T-helper 1 cell treated with Interleukin-12 subunit alpha and Interleukin-12 subunit beta and Interleukin-4 antibody, amounts not matched to agents 30 μg/mL and 1 μg/mL, for 36 hours (primary cell): ENCODE measurements at regions not wholly inside any gene's neighbourhood (a gene's known extent, or its start where the extent isn't known, plus 50 kb on each side); places are given as distances from the start of the nearest gene placed in this dataset.

Source experiments
- H3K27ac Mint-ChIP-seq: one replicate; pipeline ENCODE4 v1.8.0; 2021; ENCODE audit warnings: mild to moderate bottlenecking, mixed read lengths
- H3K27me3 Mint-ChIP-seq: one replicate; pipeline ENCODE4 v1.8.0; 2021; ENCODE audit warnings: low read depth, mixed read lengths
- H3K36me3 Mint-ChIP-seq: one replicate; pipeline ENCODE4 v1.8.0; 2021; ENCODE audit warnings: low read depth, mixed read lengths
- H3K4me1 Mint-ChIP-seq: one replicate; pipeline ENCODE4 v1.8.0; 2021; ENCODE audit warnings: low read depth, mixed read lengths
- H3K4me3 Mint-ChIP-seq: one replicate; pipeline ENCODE4 v1.8.0; 2021; ENCODE audit warnings: mild to moderate bottlenecking, moderate library complexity, mixed read lengths
- H3K9me3 Mint-ChIP-seq: one replicate; pipeline ENCODE4 v1.8.0; 2021; ENCODE audit warnings: mixed read lengths

DNA sequence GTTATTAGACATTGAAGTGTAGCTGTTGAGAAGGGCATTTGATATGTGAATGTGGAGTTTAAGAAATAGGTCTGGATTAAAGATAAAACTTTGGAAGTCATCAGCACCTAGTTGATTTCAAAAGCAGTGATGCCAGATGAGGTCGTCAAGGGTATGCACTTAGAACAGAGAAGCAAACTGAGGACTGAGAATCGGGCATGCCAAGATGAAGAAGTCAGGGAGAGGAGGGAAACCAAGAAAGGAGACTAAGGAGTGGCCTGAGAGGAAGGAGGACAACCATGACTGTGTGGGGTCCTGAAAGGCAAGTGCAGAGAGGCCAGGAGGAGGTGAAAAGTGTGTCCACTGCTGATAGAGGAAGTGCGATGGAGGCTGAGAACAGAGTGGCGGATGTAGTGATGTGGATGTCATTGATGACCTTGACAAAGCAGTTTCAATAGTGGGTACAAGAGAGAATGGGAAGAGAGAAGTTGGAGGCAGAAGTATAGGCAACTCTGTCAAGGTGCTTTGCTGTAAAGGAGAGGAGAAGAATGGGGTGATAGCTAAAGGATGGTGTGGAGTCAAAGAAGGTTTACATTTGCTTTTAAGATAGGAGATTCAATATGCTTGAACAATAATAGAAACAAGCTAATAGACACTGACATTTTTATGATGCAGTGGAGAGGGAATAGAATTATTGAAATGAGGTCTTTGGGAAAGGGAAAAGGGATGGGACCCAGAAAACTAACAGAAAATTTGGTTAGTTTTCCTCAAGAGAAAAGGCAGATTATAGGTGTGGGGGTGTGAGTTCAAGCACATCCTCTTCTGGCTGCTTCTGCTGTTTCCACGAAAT lies 139.7 kb upstream of the TMEM170B start:
- Mint-ChIP-seq H3K4me1 (peaks cover 7% of the 10 kb centered on the region), H3K4me3 (no peak overlapping the region), H3K27me3 (no peaks in the 10 kb centered on the region), H3K27ac (no peak overlapping the region), H3K36me3 (peaks cover 6% of the 10 kb centered on the region), H3K9me3 (peaks cover 14% of the 10 kb centered on the region)

DNA sequence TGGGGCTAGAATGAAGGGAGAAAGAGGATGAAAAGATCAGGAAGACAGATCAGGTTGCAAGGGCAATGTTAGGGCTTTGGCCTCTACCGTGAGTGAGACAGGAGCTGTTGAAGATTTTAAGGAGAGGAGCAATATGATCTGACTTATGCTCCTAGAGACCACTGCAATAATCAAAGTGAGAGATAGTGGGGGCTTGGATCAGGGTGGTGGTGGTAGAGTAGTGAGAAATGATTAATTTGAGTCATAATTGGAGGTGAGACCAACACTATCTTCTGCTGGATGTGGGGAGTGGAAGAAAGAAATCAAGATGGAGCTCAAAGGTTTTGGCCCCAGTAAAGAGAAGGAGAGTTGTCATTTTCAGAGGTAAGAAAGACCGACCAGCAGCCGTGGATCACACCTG lies 140.7 kb upstream of the TMEM170B start:
- Mint-ChIP-seq H3K27me3 (no peaks in the 10 kb centered on the region), H3K27ac (no peak overlapping the region), H3K9me3 (peaks cover 19% of the 10 kb centered on the region), H3K36me3 (peaks cover 6% of the 10 kb centered on the region), H3K4me3 (no peak overlapping the region), H3K4me1 (peaks cover 7% of the 10 kb centered on the region)

DNA sequence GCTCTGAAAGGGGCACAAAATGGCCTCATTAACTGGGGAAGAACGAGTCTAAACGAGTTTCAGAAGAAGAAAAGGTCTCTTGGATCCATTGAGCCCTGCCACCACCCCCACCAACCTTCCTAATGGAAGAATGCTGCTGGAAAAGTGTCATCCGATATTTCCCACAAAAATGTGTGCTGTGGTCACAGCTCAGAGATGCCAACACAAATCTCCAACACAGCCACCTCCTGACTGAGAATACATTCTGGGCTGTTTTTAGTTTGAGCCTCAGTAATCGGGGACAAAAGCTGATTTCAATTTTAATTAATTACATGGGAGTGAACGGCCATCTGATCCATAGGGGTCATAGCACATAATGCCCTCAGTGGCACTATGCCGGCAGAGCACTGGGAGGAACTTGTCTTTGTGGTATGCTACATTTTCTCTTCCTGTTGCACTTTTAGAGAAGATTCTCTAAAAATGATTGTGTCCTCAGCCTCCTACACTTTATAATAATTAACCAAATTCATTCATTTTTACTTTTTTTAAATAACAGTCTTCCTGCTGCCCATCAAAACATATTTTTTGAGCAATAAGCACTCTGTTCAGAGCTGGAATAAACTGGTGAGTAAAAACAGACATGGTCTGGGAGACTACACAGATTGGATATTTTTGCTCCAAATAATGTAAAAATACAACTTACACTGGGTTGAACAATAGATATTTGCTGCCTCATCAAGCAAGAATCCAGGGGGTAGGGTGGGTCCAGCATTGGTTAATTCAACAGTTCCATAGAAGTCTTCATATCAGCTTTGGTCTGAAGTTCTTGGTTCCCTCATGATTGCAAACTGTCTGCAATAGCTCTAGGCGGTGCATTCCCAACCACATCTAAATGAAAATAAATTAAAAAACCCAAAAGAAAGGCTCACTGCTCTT lies 143.6 kb upstream of the TMEM170B start:
- no peak overlapping the region for H3K4me3 Mint-ChIP-seq
- peaks cover 11% of the 10 kb centered on the region for H3K4me1 Mint-ChIP-seq
- H3K27me3 Mint-ChIP-seq, result no peaks in the 10 kb centered on the region
- H3K36me3 Mint-ChIP-seq, result peaks cover 13% of the 10 kb centered on the region
- peaks cover 31% of the 10 kb centered on the region for H3K9me3 Mint-ChIP-seq
- H3K27ac Mint-ChIP-seq, result no peak overlapping the region

DNA sequence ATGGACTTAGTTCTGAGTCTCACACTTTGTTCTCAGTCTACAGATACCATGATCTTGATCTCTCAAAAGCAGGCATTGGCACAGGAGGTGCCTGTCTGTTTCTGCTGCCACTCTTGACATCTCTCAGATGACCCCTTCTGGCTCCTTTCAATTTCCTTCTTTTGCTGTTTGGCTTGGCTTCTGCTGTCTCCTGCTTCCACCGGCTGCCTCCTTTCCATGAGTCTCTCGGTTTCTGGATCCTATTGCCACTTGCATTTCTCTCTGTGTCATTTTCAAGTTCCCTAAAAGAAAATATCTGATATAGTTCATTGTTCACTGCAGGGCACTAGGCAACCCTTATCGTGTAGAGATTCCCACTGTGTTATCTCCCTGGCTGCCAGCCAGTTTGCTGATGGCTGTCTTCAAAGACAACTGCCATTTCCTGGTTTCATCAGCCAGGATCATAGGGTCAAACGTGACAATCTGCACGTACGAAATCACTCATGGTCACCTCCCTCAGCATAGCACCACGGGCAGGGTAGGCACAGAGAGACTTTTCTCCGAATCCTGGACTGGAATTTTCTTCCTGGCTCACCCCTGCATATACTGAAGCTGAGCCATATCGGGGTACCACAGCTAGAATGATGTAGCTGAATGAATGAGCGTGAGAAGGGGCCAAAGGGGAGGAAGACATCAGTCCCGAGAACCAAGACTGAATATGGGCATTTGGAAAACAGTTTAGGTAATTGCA lies 144.6 kb upstream of the TMEM170B start:
- H3K4me3 Mint-ChIP-seq, result no peak overlapping the region
- peak overlapping the region; percentile 39 for H3K27ac Mint-ChIP-seq
- H3K9me3 Mint-ChIP-seq, result peaks cover 31% of the 10 kb centered on the region
- H3K36me3 Mint-ChIP-seq, result peaks cover 13% of the 10 kb centered on the region
- H3K4me1 Mint-ChIP-seq, result peaks cover 11% of the 10 kb centered on the region
- H3K27me3 Mint-ChIP-seq, result no peaks in the 10 kb centered on the region

DNA sequence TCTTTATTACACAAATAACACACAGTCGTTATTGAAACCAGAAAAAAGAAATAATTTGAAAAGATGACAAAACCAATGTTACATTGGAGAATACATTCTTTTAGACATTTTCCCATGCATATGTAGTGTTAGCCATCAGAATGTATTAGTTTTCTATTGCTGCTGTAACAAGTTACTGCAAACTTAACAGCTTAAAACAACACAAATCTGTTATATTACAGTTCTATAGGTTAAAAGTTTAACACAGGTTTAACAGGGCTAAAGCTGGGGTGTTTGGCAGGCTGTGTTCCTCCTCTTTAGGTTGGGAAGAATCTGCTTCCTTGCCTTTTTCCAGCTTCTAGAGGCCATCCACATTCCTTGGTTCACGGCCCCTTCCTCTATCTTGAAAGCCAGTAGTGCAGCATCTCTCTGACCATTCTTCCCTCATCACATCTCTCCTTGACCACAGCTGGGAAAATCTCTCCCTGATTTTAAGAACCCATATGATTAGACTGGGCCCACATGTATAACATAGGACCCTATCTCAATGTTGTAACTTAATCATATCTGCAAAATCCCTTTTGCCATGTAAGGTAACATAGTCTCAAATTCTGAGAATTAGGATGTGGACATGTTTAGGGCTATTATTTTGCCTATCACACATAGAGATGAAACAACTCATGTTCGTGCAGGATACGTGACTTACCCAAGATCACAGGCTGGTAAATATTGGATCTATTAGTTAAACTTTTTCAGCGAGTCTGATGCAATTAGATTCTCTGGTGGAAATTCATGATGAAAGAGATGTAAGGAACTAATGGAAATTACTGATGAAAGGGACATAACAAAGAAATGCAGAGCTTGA lies 145.4 kb upstream of the TMEM170B start:
- peaks cover 31% of the 10 kb centered on the region for H3K9me3 Mint-ChIP-seq
- peaks cover 11% of the 10 kb centered on the region for H3K4me1 Mint-ChIP-seq
- peaks cover 13% of the 10 kb centered on the region for H3K36me3 Mint-ChIP-seq
- no peak overlapping the region for H3K4me3 Mint-ChIP-seq
- H3K27me3 Mint-ChIP-seq, result no peaks in the 10 kb centered on the region
- no peak overlapping the region for H3K27ac Mint-ChIP-seq

DNA sequence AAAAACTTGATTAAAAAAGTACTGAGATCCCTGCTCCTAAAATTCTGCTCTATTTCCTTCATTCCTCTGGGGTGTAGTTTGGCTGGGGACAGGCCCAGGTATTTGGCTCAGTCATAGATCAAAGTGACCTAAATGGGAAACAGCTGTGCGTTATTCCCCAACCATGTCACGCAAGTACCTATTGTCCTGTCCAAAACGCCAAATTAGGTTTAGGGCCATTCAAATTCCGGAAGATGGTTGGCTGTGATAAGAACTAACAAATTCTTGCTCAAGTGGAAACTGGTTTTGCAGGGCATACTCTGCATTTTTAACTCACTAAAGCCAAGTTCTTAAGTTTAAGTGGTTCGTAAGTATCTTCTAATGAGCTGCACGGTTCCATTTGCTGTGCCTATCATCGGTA lies 147.6 kb upstream of the TMEM170B start:
- peaks cover 4% of the 10 kb centered on the region for H3K27me3 Mint-ChIP-seq
- H3K4me3 Mint-ChIP-seq, result no peak overlapping the region
- H3K4me1 Mint-ChIP-seq, result peaks cover 29% of the 10 kb centered on the region
- peaks cover 20% of the 10 kb centered on the region for H3K9me3 Mint-ChIP-seq
- H3K36me3 Mint-ChIP-seq, result peaks cover 7% of the 10 kb centered on the region
- no peak overlapping the region for H3K27ac Mint-ChIP-seq

DNA sequence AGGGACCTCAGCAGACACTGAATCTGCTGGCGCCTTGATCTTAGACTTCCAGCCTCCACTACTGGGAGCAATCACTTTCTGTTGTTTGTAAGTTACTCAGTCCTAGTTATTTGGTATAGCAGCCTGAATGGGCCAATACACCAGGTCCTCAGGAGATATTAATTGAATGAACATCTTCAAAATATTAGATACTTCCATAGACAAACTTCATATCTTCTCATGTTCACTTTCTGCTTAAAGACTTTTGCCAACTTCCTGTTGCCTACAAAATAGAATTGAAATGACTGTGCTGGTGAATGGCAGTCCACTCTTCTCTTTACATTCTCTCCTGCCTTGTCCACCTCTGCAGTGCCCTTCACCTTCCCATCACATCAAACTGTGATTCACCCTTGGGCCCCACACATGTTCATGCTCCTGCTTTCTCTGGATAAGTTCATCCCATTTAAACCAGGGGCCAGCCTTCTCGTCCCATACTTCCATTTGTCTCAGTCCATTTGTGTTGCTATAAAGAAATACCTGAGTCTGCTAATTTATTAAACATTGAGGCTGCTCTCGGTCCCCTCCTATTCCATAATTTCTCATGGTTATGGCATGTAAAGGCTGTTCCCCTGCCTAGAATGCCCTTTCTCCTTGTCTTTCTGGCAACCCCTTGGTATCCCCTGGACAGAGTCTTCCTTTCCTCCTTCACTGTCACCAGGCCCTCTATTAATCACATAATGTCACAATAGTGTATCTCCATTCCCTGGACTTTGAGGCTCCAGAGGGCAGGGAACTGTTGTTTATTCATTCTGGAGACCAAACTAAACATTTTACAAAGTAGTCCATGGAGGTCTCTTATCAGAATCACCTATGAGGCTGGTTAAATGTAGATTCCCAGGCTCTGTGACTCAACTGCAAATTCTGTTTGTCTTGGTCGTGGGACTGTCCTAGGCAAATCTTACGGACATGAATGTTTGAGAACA lies 148.3 kb upstream of the TMEM170B start:
- Mint-ChIP-seq H3K27me3 (peaks cover 4% of the 10 kb centered on the region), H3K36me3 (peaks cover 7% of the 10 kb centered on the region), H3K4me1 (peaks cover 27% of the 10 kb centered on the region), H3K9me3 (peaks cover 20% of the 10 kb centered on the region), H3K27ac (no peak overlapping the region), H3K4me3 (no peak overlapping the region)

DNA sequence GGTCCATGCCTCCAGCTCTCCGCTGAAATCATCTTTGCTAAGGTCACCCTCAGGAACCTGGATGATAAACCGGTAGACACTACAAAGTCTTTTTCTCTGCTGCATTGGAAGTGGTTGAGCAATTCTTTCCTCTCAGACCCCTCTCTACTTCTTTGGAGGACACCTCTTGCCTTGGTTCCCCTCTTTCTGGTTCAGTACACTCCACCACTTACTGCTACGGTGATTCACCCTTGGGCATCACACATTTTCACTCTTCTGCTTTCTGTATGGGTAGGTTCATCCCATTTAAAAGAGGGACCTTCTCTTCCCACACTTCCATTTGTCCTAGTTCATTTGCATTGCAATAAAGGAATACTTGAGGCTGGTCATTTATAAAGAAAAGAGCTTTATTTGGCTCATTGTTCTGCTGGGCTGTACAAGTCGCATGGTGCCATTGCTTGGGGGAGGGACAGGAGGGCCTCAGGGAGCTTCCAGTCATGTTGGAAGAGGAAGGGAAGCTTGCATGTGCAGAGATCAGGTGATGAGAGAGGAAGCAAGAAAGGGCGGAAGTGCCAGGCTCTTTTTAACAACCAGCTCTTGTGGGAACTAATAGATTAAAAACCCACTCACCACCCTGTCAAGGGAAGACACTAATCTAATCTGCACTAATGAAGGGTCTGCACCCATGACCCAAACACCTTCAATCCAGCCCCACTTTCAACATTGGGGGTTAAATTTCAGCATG lies 149.7 kb upstream of the TMEM170B start:
- Mint-ChIP-seq H3K4me3 (no peak overlapping the region), H3K36me3 (peaks cover 7% of the 10 kb centered on the region), H3K4me1 (peaks cover 32% of the 10 kb centered on the region), H3K27me3 (peaks cover 4% of the 10 kb centered on the region), H3K27ac (no peak overlapping the region), H3K9me3 (peaks cover 17% of the 10 kb centered on the region)

DNA sequence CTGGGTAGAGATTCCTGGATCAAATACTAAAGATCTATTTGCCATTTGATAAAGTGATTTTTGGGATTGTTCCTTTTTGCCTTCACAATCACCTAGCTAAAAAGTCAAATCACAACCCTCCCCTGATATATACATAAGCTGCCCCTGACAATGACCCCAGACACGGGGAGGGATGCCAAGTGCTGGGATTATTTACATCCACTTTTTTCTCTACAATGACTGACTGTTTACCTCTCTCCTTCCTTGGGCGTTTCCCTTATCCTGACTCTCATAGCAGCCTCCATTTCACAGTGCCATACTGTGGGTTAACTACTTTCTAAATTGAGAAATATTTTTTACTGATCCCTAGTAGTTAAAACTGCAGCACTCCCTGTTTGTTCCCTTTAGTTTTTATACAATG lies 150.8 kb upstream of the TMEM170B start:
- H3K9me3 Mint-ChIP-seq, result peaks cover 11% of the 10 kb centered on the region
- H3K4me3 Mint-ChIP-seq, result peak overlapping the region; percentile 47
- peak overlapping the region; percentile 81 for H3K27ac Mint-ChIP-seq
- peaks cover 4% of the 10 kb centered on the region for H3K27me3 Mint-ChIP-seq
- peaks cover 7% of the 10 kb centered on the region for H3K36me3 Mint-ChIP-seq
- peaks cover 40% of the 10 kb centered on the region for H3K4me1 Mint-ChIP-seq

DNA sequence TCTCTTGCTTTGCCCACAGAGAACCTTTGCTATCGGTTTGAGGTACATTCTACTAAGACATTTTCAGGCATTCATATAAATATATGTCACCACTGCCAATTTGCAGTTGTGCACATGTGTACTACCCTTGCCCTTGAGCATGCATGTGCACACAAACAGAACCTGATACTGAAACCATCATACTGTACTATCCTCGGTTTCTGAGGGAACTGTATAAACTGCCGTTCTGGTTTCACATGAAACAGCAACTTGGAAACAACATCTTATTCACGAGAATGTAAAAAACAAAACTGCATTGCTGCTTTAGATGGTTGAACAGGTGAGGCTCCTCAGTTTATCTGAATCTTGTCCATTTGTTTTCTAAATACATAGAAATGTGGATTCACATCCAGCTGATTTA lies 151.2 kb upstream of the TMEM170B start:
- peak overlapping the region; percentile 81 for H3K27ac Mint-ChIP-seq
- H3K4me3 Mint-ChIP-seq, result no peak overlapping the region
- peaks cover 44% of the 10 kb centered on the region for H3K4me1 Mint-ChIP-seq
- H3K27me3 Mint-ChIP-seq, result peaks cover 4% of the 10 kb centered on the region
- peaks cover 11% of the 10 kb centered on the region for H3K9me3 Mint-ChIP-seq
- H3K36me3 Mint-ChIP-seq, result peaks cover 7% of the 10 kb centered on the region

DNA sequence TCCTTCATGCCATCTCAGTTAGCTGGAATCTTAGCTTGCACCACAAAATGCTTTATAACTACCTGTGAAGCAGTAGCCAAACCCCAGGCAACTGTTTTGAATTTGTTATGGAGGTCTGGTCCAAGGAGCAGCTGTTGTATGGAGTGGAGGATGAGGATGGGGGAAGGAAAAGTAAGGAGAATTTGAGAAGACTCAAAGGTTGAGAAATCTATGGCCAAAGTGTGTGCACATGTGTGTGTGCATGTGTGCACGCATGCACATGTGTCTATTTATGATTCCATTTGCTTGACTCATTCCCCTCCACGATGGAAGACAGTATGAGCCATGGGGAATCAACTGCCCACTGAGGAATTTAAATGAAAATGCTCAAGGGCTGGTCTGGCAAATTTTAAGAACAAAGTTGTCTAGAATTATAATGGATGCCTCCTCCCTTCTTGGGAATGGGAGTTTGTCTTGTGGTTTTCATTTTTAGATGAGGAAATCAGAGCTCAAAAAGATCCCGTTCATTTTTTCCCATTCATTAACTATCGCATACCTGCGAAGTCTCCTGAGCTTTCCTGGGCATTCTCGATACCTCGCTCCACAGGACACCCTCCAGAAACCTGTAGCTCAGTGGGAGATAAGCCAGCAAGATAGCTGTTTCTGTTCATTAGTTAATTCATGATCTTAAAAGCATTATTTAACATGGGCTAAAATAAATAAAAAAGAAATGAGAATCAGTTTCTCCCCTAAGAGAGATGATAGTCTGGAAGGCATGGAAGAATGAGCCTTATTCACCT lies 152.3 kb upstream of the NEDD9 start:
- Mint-ChIP-seq H3K9me3 (no peaks in the 10 kb centered on the region), H3K36me3 (peaks cover 8% of the 10 kb centered on the region), H3K4me1 (peaks cover 54% of the 10 kb centered on the region), H3K27me3 (peaks cover 4% of the 10 kb centered on the region), H3K27ac (no peak overlapping the region), H3K4me3 (no peak overlapping the region)
